ENCODE measurements at regions not wholly inside any gene's neighbourhood (a gene's known extent, or its start where the extent isn't known, plus 50 kb on each side); places are given as distances from the start of the nearest gene placed in this dataset.
"Not testable (repeated sequence)": the region's sequence is repeated elsewhere in the genome, so short reads cannot be mapped to it uniquely, and the experiment has no call there.

- Histone ChIP-seq H2AFZ (ENCODE audit: low read depth, low read length) (no peak overlapping the region), H3K4me3 (ENCODE audit: low read length) (no peak overlapping the region), H3K27me3 (ENCODE audit: insufficient read depth, low read length) (no peaks in the 10 kb centered on the region), H3K36me3 (ENCODE audit: insufficient read depth, low read length) (no peaks in the 10 kb centered on the region), H3K4me1 (ENCODE audit: insufficient read depth, low read length) (no peaks in the 10 kb centered on the region), H3K9me3 (ENCODE audit: low read length) (no peaks in the 10 kb centered on the region)
Measured at GRCh38 chr2:57049273-57049672, 865.5 kb downstream of the CCDC85A start.

GRCh38 chr2:57050007-57050406 is 866.2 kb downstream of the CCDC85A start:
- Histone ChIP-seq H3K27me3 (ENCODE audit: insufficient read depth, low read length) (no peaks in the 10 kb centered on the region), H3K4me1 (ENCODE audit: insufficient read depth, low read length) (no peaks in the 10 kb centered on the region), H2AFZ (ENCODE audit: low read depth, low read length) (no peak overlapping the region), H3K9me3 (ENCODE audit: low read length) (no peaks in the 10 kb centered on the region), H3K4me3 (ENCODE audit: low read length) (no peak overlapping the region), H3K36me3 (ENCODE audit: insufficient read depth, low read length) (no peaks in the 10 kb centered on the region)

GRCh38 chr2:57066301-57066700 is 882.5 kb downstream of the CCDC85A start:
- not testable (repeated sequence) for H2AFZ ChIP-seq (ENCODE audit: low read depth, low read length); H3K4me1 ChIP-seq (ENCODE audit: insufficient read depth, low read length); H3K9me3 ChIP-seq (ENCODE audit: low read length); H3K27me3 ChIP-seq (ENCODE audit: insufficient read depth, low read length); H3K36me3 ChIP-seq (ENCODE audit: insufficient read depth, low read length); H3K4me3 ChIP-seq (ENCODE audit: low read length)

- H3K4me3 ChIP-seq (ENCODE audit: low read length) = no peak overlapping the region
- H3K4me1 ChIP-seq (ENCODE audit: insufficient read depth, low read length) = no peaks in the 10 kb centered on the region
- no peak overlapping the region for H2AFZ ChIP-seq (ENCODE audit: low read depth, low read length)
- H3K9me3 ChIP-seq (ENCODE audit: low read length) = no peaks in the 10 kb centered on the region
- no peaks in the 10 kb centered on the region for H3K36me3 ChIP-seq (ENCODE audit: insufficient read depth, low read length)
- H3K27me3 ChIP-seq (ENCODE audit: insufficient read depth, low read length) = no peaks in the 10 kb centered on the region
Measured at GRCh38 chr2:57075226-57075625, 891.4 kb downstream of the CCDC85A start.

- H2AFZ ChIP-seq (ENCODE audit: low read depth, low read length) = no peak overlapping the region
- H3K4me3 ChIP-seq (ENCODE audit: low read length) = no peak overlapping the region
- no peaks in the 10 kb centered on the region for H3K36me3 ChIP-seq (ENCODE audit: insufficient read depth, low read length)
- H3K4me1 ChIP-seq (ENCODE audit: insufficient read depth, low read length) = no peaks in the 10 kb centered on the region
- H3K27me3 ChIP-seq (ENCODE audit: insufficient read depth, low read length) = no peaks in the 10 kb centered on the region
- no peaks in the 10 kb centered on the region for H3K9me3 ChIP-seq (ENCODE audit: low read length)
Measured at GRCh38 chr2:57080035-57080434, 896.2 kb downstream of the CCDC85A start.

GRCh38 chr2:57084697-57085281 is 901.0 kb downstream of the CCDC85A start:
- Histone ChIP-seq H3K27me3 (ENCODE audit: insufficient read depth, low read length) (no peaks in the 10 kb centered on the region), H3K36me3 (ENCODE audit: insufficient read depth, low read length) (no peaks in the 10 kb centered on the region), H3K4me1 (ENCODE audit: insufficient read depth, low read length) (no peaks in the 10 kb centered on the region), H3K4me3 (ENCODE audit: low read length) (no peak overlapping the region), H3K9me3 (ENCODE audit: low read length) (no peaks in the 10 kb centered on the region), H2AFZ (ENCODE audit: low read depth, low read length) (no peak overlapping the region)

- Histone ChIP-seq H3K4me3 (ENCODE audit: low read length) (no peak overlapping the region), H3K4me1 (ENCODE audit: insufficient read depth, low read length) (no peaks in the 10 kb centered on the region), H3K36me3 (ENCODE audit: insufficient read depth, low read length) (no peaks in the 10 kb centered on the region), H3K9me3 (ENCODE audit: low read length) (no peaks in the 10 kb centered on the region), H3K27me3 (ENCODE audit: insufficient read depth, low read length) (no peaks in the 10 kb centered on the region), H2AFZ (ENCODE audit: low read depth, low read length) (no peak overlapping the region)
Measured at GRCh38 chr2:57093020-57093419, 909.2 kb downstream of the CCDC85A start.

- Histone ChIP-seq H2AFZ (ENCODE audit: low read depth, low read length) (no peak overlapping the region), H3K36me3 (ENCODE audit: insufficient read depth, low read length) (no peaks in the 10 kb centered on the region), H3K9me3 (ENCODE audit: low read length) (no peaks in the 10 kb centered on the region), H3K4me3 (ENCODE audit: low read length) (no peak overlapping the region), H3K27me3 (ENCODE audit: insufficient read depth, low read length) (no peaks in the 10 kb centered on the region), H3K4me1 (ENCODE audit: insufficient read depth, low read length) (no peaks in the 10 kb centered on the region)
Measured at GRCh38 chr2:57097855-57098254, 914.1 kb downstream of the CCDC85A start.

GRCh38 chr2:57100436-57100835 is 916.6 kb downstream of the CCDC85A start:
- H3K4me1 ChIP-seq (ENCODE audit: insufficient read depth, low read length) = no peaks in the 10 kb centered on the region
- no peak overlapping the region for H2AFZ ChIP-seq (ENCODE audit: low read depth, low read length)
- no peaks in the 10 kb centered on the region for H3K36me3 ChIP-seq (ENCODE audit: insufficient read depth, low read length)
- no peak overlapping the region for H3K4me3 ChIP-seq (ENCODE audit: low read length)
- no peaks in the 10 kb centered on the region for H3K27me3 ChIP-seq (ENCODE audit: insufficient read depth, low read length)
- no peaks in the 10 kb centered on the region for H3K9me3 ChIP-seq (ENCODE audit: low read length)

- Histone ChIP-seq H3K27me3 (ENCODE audit: insufficient read depth, low read length) (no peaks in the 10 kb centered on the region), H3K4me3 (ENCODE audit: low read length) (no peak overlapping the region), H2AFZ (ENCODE audit: low read depth, low read length) (no peak overlapping the region), H3K36me3 (ENCODE audit: insufficient read depth, low read length) (no peaks in the 10 kb centered on the region), H3K9me3 (ENCODE audit: low read length) (no peaks in the 10 kb centered on the region), H3K4me1 (ENCODE audit: insufficient read depth, low read length) (no peaks in the 10 kb centered on the region)
Measured at GRCh38 chr2:57105694-57106093, 921.9 kb downstream of the CCDC85A start.

- Histone ChIP-seq H3K4me3 (ENCODE audit: low read length) (no peak overlapping the region), H2AFZ (ENCODE audit: low read depth, low read length) (no peak overlapping the region), H3K36me3 (ENCODE audit: insufficient read depth, low read length) (no peaks in the 10 kb centered on the region), H3K27me3 (ENCODE audit: insufficient read depth, low read length) (no peaks in the 10 kb centered on the region), H3K9me3 (ENCODE audit: low read length) (no peaks in the 10 kb centered on the region), H3K4me1 (ENCODE audit: insufficient read depth, low read length) (no peaks in the 10 kb centered on the region)
Measured at GRCh38 chr2:57107353-57107752, 923.6 kb downstream of the CCDC85A start.

GRCh38 chr2:57111531-57111930 is 927.7 kb downstream of the CCDC85A start:
- no peaks in the 10 kb centered on the region for H3K9me3 ChIP-seq (ENCODE audit: low read length)
- H3K36me3 ChIP-seq (ENCODE audit: insufficient read depth, low read length) = no peaks in the 10 kb centered on the region
- H2AFZ ChIP-seq (ENCODE audit: low read depth, low read length) = no peak overlapping the region
- no peaks in the 10 kb centered on the region for H3K4me1 ChIP-seq (ENCODE audit: insufficient read depth, low read length)
- no peak overlapping the region for H3K4me3 ChIP-seq (ENCODE audit: low read length)
- H3K27me3 ChIP-seq (ENCODE audit: insufficient read depth, low read length) = no peaks in the 10 kb centered on the region

GRCh38 chr2:57119141-57119540 is 927.5 kb upstream of the VRK2 start:
- no peaks in the 10 kb centered on the region for H3K36me3 ChIP-seq (ENCODE audit: insufficient read depth, low read length)
- H3K4me3 ChIP-seq (ENCODE audit: low read length) = no peak overlapping the region
- H3K4me1 ChIP-seq (ENCODE audit: insufficient read depth, low read length) = no peaks in the 10 kb centered on the region
- H3K9me3 ChIP-seq (ENCODE audit: low read length) = no peaks in the 10 kb centered on the region
- H2AFZ ChIP-seq (ENCODE audit: low read depth, low read length) = no peak overlapping the region
- no peaks in the 10 kb centered on the region for H3K27me3 ChIP-seq (ENCODE audit: insufficient read depth, low read length)

- Histone ChIP-seq H3K9me3 (ENCODE audit: low read length) (no peaks in the 10 kb centered on the region), H3K27me3 (ENCODE audit: insufficient read depth, low read length) (no peaks in the 10 kb centered on the region), H3K4me3 (ENCODE audit: low read length) (no peak overlapping the region), H3K36me3 (ENCODE audit: insufficient read depth, low read length) (no peaks in the 10 kb centered on the region), H3K4me1 (ENCODE audit: insufficient read depth, low read length) (no peaks in the 10 kb centered on the region), H2AFZ (ENCODE audit: low read depth, low read length) (no peak overlapping the region)
Measured at GRCh38 chr2:57126410-57126809, 920.2 kb upstream of the VRK2 start.
